Mesenchymal stem cell (in vitro differentiated cells and primary cell): ENCODE measurements at regions not wholly inside any gene's neighbourhood (a gene's known extent, or its start where the extent isn't known, plus 50 kb on each side); places are given as distances from the start of the nearest gene placed in this dataset.

Experiments used
- DNase-seq: peaks from one replicate; pipeline ENCODE4 v3.0.0-alpha.2; 2013
- H2AFZ ChIP-seq: one replicate; pipeline ENCODE4 v1.6.1; 2013; ENCODE audit warnings: low read depth, mild to moderate bottlenecking, control low read depth, inconsistent platforms, low read length, moderate library complexity
- H2AK5ac ChIP-seq: 2 replicates; pipeline ENCODE4 v1.6.1; 2013; ENCODE audit warnings: low read length, moderate library complexity, mild to moderate bottlenecking, inconsistent platforms; ENCODE audit not compliant: severe bottlenecking
- H2BK120ac ChIP-seq: one replicate; pipeline ENCODE4 v1.6.1; 2013; ENCODE audit warnings: low read depth, mild to moderate bottlenecking, inconsistent platforms, low read length, moderate library complexity
- H2BK12ac ChIP-seq, 2 experiments: one replicate each; pipeline ENCODE4 v1.6.1; 2013; ENCODE audit warnings: inconsistent platforms in 2 of 2, low read length in 2 of 2, mild to moderate bottlenecking in 2 of 2, moderate library complexity in 2 of 2, control low read depth in 1 of 2
- H2BK15ac ChIP-seq: one replicate; pipeline ENCODE4 v1.6.1; 2013; ENCODE audit warnings: mild to moderate bottlenecking, low read depth, inconsistent platforms; ENCODE audit not compliant: poor library complexity, severe bottlenecking
- H2BK5ac ChIP-seq: 2 replicates; pipeline ENCODE4 v1.6.1; 2013; ENCODE audit warnings: low read depth, mild to moderate bottlenecking, low read length, control low read depth, inconsistent platforms; ENCODE audit not compliant: poor library complexity, severe bottlenecking
- H3K14ac ChIP-seq, 2 experiments: one replicate each; pipeline ENCODE4 v1.6.1; 2013; ENCODE audit warnings: inconsistent platforms in 2 of 2, low read length in 2 of 2, control low read depth in 1 of 2, mild to moderate bottlenecking in 1 of 2, moderate library complexity in 1 of 2
- H3K18ac ChIP-seq, 2 experiments: one replicate each; pipeline ENCODE4 v1.6.1; 2013; ENCODE audit warnings: inconsistent platforms in 2 of 2, low read length in 2 of 2, control low read depth in 1 of 2, low read depth in 1 of 2, mild to moderate bottlenecking in 1 of 2
- H3K23ac ChIP-seq, 2 experiments: one replicate each; pipeline ENCODE4 v1.6.1; 2013; ENCODE audit warnings: inconsistent platforms in 2 of 2, low read length in 2 of 2, mild to moderate bottlenecking in 2 of 2, moderate library complexity in 2 of 2, control low read depth in 1 of 2
- H3K27ac ChIP-seq: 2 replicates; pipeline ENCODE4 v1.5.1; 2013; ENCODE audit warnings: mild to moderate bottlenecking, moderate library complexity, low read length, control low read depth, inconsistent platforms; ENCODE audit not compliant: poor library complexity, severe bottlenecking
- H3K27me3 ChIP-seq, 2 experiments: 2 replicates each; pipeline versions ENCODE4 v1.6.1 to v1.7.0; 2013; ENCODE audit warnings: low read length in 2 of 2, mild to moderate bottlenecking in 2 of 2, moderate library complexity in 2 of 2, control low read depth in 1 of 2, inconsistent platforms in 1 of 2; ENCODE audit not compliant: control insufficient read depth in 1 of 2, insufficient read depth in 1 of 2
- H3K36me3 ChIP-seq, 2 experiments: 2 replicates each; pipeline versions ENCODE4 v1.6.1 to v1.7.0; 2013; ENCODE audit warnings: low read length in 2 of 2, control low read depth in 1 of 2, inconsistent platforms in 1 of 2, low read depth in 1 of 2, mild to moderate bottlenecking in 1 of 2; ENCODE audit not compliant: insufficient read depth in 2 of 2, control insufficient read depth in 1 of 2
- H3K4ac ChIP-seq, 2 experiments: one replicate each; pipeline ENCODE4 v1.6.1; 2013; ENCODE audit warnings: inconsistent platforms in 2 of 2, low read length in 2 of 2, mild to moderate bottlenecking in 2 of 2, moderate library complexity in 2 of 2, control low read depth in 1 of 2, low read depth in 1 of 2
- H3K4me1 ChIP-seq: 2 replicates; pipeline ENCODE4 v1.6.1; 2013; ENCODE audit warnings: low read depth, low read length, control low read depth; ENCODE audit not compliant: control insufficient read depth, insufficient read depth
- H3K4me2 ChIP-seq: 2 replicates; pipeline ENCODE4 v1.6.1; 2013; ENCODE audit warnings: low read length, mild to moderate bottlenecking, inconsistent platforms; ENCODE audit not compliant: poor library complexity, severe bottlenecking
- H3K4me3 ChIP-seq, 2 experiments: 2 replicates each; pipeline versions ENCODE4 v1.5.1 to v1.7.0; 2013; ENCODE audit warnings: low read length in 2 of 2, mild to moderate bottlenecking in 2 of 2, control low read depth in 1 of 2, low read depth in 1 of 2; ENCODE audit not compliant: insufficient read depth in 1 of 2
- H3K79me1 ChIP-seq: replicated peaks from 2 replicates; pipeline ENCODE4 v1.6.1; 2013; ENCODE audit warnings: mild to moderate bottlenecking, control low read depth, low read length, inconsistent platforms; ENCODE audit not compliant: poor library complexity, severe bottlenecking
- H3K9ac ChIP-seq: 2 replicates; pipeline ENCODE4 v1.7.0; 2013; ENCODE audit warnings: mild to moderate bottlenecking, low read length, moderate library complexity
- H3K9me3 ChIP-seq: 2 replicates; pipeline ENCODE4 v1.7.0; 2013; ENCODE audit warnings: mild to moderate bottlenecking, low read length; ENCODE audit not compliant: control insufficient read depth
- H4K8ac ChIP-seq: one replicate; pipeline ENCODE4 v1.6.1; 2013; ENCODE audit warnings: inconsistent platforms, mild to moderate bottlenecking, low read length, moderate library complexity
- H4K91ac ChIP-seq: one replicate; pipeline ENCODE4 v1.6.1; 2013; ENCODE audit warnings: mild to moderate bottlenecking, low read length, inconsistent platforms
- WGBS: methylation state at CpG from one replicate; pipeline ENCODE4 v1.1.7; 2013; ENCODE audit warnings: mixed read lengths; 5-methylcytosine and 5-hydroxymethylcytosine counted together

DNA sequence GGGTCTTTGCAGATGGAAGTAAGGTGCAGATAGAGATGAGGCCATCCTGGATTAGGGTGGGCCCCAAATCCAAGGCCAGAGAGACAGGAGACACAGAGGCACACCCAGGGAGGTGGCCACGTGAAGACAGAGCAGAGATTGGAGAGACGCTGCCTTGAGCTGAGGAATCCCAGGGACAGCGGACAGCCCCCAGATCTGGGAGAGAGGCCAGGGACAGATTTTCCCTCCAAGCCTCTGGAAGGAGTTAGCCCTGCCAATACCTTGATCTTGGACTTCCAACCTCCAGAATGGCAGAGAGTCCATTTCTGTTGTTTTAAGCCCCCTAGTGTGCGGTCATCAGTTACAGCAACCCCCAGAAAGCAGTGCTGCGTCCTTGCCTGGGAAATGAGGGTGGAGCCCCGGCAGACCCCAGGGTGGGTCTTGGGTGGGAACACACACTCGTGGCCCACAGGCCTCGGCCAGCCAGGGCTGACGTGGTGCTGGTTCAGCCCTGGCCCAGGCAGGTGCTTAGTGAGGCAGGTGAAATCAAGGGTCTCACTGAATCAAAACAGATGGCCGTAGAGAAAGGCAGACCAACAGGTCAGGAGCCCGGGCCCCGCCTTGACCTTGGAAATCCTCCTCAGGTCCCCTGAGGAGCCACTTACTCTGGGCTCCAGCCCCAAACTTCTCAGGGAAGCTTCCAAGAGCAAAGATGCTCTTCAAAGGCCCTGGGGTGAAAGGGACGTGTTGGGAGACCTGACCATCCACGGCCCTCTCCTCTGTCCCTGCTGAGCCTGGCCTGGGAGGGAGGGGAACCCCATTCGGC is 169.3 kb downstream of the RBFOX3 start:
- Histone ChIP-seq H2BK5ac (no peak overlapping the region), H2BK120ac (no peak overlapping the region)
- WGBS = 76% methylated on average over 15 of the region's 15 CpGs

DNA sequence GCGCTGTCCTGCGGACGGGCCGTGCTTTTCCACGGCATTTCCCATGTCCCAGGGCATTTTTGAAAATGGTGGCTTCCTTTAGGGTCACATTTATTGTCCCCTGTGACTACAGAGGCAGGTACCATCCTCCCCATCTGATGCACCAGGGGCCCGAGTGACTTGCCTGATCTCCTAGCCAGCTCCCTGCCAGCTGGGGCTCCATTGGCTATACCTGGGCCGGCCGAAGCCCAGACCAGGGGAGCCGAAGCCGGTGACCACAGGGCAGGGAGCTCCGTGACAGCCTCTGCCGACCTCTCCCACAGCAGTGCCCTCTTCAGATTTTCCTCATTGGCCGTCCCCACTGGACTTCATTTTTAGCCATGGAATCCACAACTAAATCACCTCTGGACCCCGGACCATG is 170.6 kb downstream of the RBFOX3 start:
- no peak overlapping the region for H2BK5ac ChIP-seq
- H2BK15ac ChIP-seq = no peak overlapping the region
- H4K8ac ChIP-seq = no peak overlapping the region
- no peak overlapping the region for H3K9ac ChIP-seq
- no peak overlapping the region for H3K18ac ChIP-seq
- H3K79me1 ChIP-seq = no peaks in the 10 kb centered on the region
- H3K27me3 ChIP-seq = peaks cover 6 to 68% of the 10 kb centered on the region in 2 experiments
- WGBS = 82% methylated on average over 14 of the region's 14 CpGs
- no peak for DNase-seq
- H3K4me2 ChIP-seq = no peak overlapping the region
- H3K4ac ChIP-seq = no peak overlapping the region
- H3K14ac ChIP-seq = no peak overlapping the region
- H2AK5ac ChIP-seq = no peak overlapping the region
- H2AFZ ChIP-seq = no peak overlapping the region
- no peaks in the 10 kb centered on the region for H3K36me3 ChIP-seq
- H3K27ac ChIP-seq = no peak overlapping the region
- no peak overlapping the region for H4K91ac ChIP-seq
- H2BK12ac ChIP-seq = no peak overlapping the region
- H3K4me3 ChIP-seq = no peak overlapping the region
- no peak overlapping the region for H3K23ac ChIP-seq
- no peak overlapping the region for H2BK120ac ChIP-seq
- no peaks in the 10 kb centered on the region for H3K9me3 ChIP-seq
- H3K4me1 ChIP-seq = no peaks in the 10 kb centered on the region

More for the DNA sequence above, 169.3 kb downstream of the RBFOX3 start:
- H3K4me3 ChIP-seq = no peak overlapping the region
- peaks cover 6 to 69% of the 10 kb centered on the region in 2 experiments for H3K27me3 ChIP-seq
- no peak overlapping the region for H2AFZ ChIP-seq
- no peak overlapping the region for H3K14ac ChIP-seq
- DNase-seq = no peak
- H3K27ac ChIP-seq = no peak overlapping the region
- H3K18ac ChIP-seq = no peak overlapping the region
- H3K23ac ChIP-seq = no peak overlapping the region
- H2BK15ac ChIP-seq = no peak overlapping the region
- no peak overlapping the region for H4K8ac ChIP-seq
- no peak overlapping the region for H2AK5ac ChIP-seq
- H4K91ac ChIP-seq = no peak overlapping the region
- H2BK12ac ChIP-seq = no peak overlapping the region
- H3K4me1 ChIP-seq = no peaks in the 10 kb centered on the region
- H3K4ac ChIP-seq = no peak overlapping the region
- H3K79me1 ChIP-seq = no peaks in the 10 kb centered on the region
- H3K4me2 ChIP-seq = no peak overlapping the region
- H3K9ac ChIP-seq = no peak overlapping the region
- no peaks in the 10 kb centered on the region for H3K9me3 ChIP-seq
- no peaks in the 10 kb centered on the region for H3K36me3 ChIP-seq

DNA sequence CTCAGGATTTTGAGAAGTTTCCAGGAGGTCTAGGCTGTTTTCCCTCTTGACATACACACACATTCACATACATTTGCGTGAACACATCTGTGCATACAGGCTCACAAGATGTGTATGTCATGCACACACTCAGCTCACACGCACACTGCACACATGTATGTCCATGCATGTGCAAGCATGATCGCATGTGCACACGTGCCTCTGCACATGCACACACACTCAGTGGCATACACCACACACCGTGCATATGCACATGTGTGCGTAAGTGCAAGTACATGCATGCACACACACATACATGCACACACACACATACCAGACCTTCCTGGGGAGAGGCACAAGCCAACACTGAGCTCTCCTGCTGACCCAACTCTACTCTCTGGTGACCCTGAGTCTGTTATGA is 171.4 kb downstream of the RBFOX3 start:
- Histone ChIP-seq H3K9me3 (no peaks in the 10 kb centered on the region), H2BK12ac (no peak overlapping the region), H3K4me3 (no peak overlapping the region), H2BK15ac (no peak overlapping the region), H3K36me3 (no peaks in the 10 kb centered on the region), H3K4ac (no peak overlapping the region), H3K9ac (no peak overlapping the region), H4K8ac (no peak overlapping the region), H3K23ac (no peak overlapping the region), H3K14ac (no peak overlapping the region), H4K91ac (no peak overlapping the region), H3K27me3 (peaks cover 6 to 70% of the 10 kb centered on the region in 2 experiments), H3K27ac (no peak overlapping the region), H3K4me1 (no peaks in the 10 kb centered on the region), H2AK5ac (no peak overlapping the region), H2AFZ (no peak overlapping the region), H3K18ac (no peak overlapping the region), H2BK120ac (no peak overlapping the region), H3K4me2 (no peak overlapping the region), H2BK5ac (no peak overlapping the region), H3K79me1 (no peaks in the 10 kb centered on the region)
- WGBS = 87% methylated on average over 6 of the region's 6 CpGs
- no peak for DNase-seq

DNA sequence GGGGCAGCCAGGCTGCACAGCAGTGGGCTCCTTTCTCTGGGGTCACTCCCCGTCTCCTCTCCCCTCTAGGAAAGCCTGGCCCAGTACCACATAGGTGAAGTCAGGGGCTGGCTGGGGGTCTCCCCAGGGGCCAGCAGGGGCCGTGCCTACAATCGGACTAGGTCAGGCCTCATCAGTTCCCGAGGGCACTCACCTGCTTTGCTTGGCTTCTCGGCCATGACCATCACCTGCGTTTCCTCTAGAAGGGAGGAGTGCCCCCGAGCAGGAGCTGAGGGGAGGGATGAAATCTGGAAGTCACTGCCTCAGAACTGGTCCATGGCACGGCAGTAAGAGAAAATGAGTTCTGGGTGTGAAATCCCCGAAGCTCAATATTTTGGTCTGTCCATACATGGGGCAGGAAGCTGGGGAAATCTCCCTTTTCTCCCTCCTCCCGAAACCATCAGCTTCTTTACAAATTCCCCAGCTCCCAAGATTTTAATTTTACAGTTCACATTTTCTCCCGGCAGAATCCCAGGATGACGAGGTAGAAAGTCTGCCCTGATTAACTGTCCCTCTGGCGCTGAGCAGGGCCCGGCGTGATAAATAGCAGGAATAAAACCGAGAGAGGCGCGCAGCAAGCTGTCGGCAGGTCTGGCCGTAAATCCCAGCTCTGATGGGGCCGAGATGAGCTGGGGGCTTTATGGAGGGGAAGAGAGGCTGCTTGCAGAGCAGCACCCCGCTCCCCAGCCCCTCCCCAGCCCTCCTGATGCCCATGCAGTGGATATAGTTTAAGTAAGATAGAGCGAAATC is 172.1 kb downstream of the RBFOX3 start:
- WGBS = 66% methylated on average over 21 of the region's 23 CpGs
- Histone ChIP-seq H3K36me3 (no peaks in the 10 kb centered on the region), H2AFZ (no peak overlapping the region), H3K9ac (no peak overlapping the region), H2AK5ac (no peak overlapping the region), H3K9me3 (no peaks in the 10 kb centered on the region), H3K4me3 (no peak overlapping the region), H3K27ac (no peak overlapping the region), H4K8ac (no peak overlapping the region), H3K23ac (no peak overlapping the region), H3K4me1 (no peaks in the 10 kb centered on the region), H3K4me2 (no peak overlapping the region), H3K27me3 (peaks cover 6 to 70% of the 10 kb centered on the region in 2 experiments), H4K91ac (no peak overlapping the region), H3K4ac (no peak overlapping the region), H2BK12ac (no peak overlapping the region), H2BK5ac (no peak overlapping the region), H2BK120ac (no peak overlapping the region), H2BK15ac (no peak overlapping the region), H3K18ac (no peak overlapping the region), H3K14ac (no peak overlapping the region), H3K79me1 (no peaks in the 10 kb centered on the region)
- no peak for DNase-seq
